HG03342 (cell line): ENCODE measurements at regions not wholly inside any gene's neighbourhood (a gene's known extent, or its start where the extent isn't known, plus 50 kb on each side); places are given as distances from the start of the nearest gene placed in this dataset.
A peak's percentile ranks its signal among the peaks of the same experiment; 100 is the strongest.
"Not testable (repeated sequence)": the region's sequence is repeated elsewhere in the genome, so short reads cannot be mapped to it uniquely, and the experiment has no call there.

Experiments used
- ATAC-seq: cut with Tn5 transposase; IDR thresholded peaks from one replicate; pipeline ENCODE4 v1.9.1; 2021; ENCODE audit warnings: mild to moderate bottlenecking, moderate library complexity; ENCODE audit not compliant: unreplicated experiment

DNA sequence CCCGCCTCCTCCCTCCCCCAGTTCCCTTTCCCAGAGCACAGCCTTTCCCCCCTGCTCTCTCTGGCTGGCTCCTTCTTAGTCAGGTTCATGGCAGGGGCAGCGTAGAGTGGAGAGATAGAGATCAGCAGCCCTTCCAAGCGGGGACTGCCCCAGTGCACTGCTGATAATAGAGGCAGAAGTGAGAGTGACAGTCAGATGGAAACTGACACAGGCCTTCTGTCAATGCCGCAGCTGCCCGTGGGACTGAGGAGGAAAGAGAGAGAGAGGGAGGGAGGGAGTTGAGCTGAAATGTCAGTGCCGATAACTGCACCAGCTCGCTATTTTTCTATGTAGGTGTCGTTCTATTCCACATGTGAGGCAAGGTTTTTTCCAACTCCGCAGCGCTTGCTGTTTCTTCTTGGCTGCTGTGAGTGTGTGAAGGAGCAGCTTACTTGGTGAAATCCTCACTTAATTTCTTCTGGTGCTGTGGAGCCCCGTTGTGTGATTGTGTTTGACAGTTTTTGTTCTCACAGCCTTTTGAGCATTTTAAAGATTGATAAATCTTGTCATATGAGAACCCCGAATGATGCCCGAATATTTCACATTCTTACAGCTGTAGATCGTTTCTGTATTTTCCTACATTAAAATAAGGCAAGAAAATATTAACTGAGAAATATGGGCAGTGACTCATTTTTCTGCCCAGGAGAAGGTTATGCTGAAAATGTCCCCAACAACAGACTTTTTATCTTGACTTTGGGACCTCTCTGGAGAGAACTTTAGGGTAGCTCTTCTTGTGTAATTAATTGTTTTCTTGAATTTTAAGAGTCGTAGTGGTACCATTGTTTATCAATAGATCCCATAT is 386.4 kb upstream of the MMS22L start:
- peak; percentile 99 for ATAC-seq

GRCh38 chr6:97674802-97675201 is 391.8 kb upstream of the MMS22L start:
- no peak for ATAC-seq

DNA sequence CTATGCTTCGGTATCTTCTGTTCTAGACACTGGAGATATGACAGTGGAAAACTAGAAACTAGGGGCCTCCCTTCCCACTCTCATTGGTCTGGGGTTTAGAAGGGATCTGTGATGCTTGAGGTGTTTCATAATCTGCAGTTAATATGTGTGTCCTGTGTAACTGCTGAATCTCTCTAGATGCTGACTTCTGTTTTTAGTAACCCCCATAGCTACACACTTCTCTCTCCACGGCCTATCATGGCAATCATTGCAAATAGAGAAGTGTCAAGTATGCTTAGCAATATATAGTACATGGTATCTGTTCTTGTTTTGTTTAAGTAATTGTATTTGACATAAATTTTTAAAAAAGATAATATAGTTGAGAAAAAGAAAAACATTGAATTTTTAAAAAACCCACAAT is 394.6 kb upstream of the MMS22L start:
- no peak for ATAC-seq

GRCh38 chr6:97687916-97688315 is 404.9 kb upstream of the MMS22L start:
- no peak for ATAC-seq

DNA sequence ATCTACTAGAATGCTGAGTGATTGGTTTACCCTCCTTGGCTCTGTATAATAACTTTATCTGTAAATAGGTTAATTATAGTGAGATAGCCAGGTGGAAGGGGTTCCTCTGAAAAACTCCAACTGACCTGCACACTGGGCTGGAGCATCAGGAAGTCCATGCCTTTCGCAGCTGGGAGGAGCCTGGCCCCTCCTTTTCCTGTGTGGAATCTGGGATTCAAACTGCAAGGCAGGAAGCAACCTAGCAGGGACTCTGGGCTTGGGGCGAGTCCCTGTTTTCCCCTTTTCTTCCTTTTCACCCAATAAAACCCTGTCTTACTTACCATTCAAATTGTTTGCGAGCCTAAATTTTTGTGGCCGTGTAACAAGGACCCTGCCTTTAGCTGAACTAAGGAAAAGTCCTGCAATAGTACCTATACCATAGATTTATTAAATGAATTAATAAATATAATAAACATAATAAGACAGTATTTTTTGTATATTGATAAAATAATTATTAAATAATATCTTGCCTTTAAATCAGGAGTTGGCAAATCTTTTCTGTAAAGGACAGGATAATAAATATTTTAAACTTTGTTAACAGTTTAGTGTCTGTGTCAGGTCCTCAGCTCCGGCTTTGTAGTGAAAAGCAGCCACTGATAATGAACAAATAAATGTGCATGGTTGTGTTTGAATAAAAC is 406.2 kb upstream of the MMS22L start:
- no peak for ATAC-seq

DNA sequence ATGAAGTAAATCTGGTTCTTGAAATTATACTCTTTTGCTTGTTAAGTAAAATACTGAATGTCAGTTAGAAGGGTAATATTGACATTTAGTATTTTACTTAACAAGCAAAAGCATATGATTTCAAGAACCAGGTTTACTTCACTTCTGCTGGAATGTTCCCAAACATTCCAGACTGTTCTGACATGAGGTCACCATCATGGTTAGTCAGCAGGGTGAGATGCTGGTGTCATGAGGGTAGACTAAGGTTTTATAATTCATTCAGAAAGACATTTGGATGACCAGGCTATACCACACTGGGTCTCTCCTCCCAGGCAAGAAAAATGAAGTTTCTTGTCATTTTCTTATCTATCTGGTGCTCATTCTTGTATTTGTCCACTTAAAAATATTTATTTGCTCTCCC is 414.4 kb upstream of the MMS22L start:
- ATAC-seq: no peak

DNA sequence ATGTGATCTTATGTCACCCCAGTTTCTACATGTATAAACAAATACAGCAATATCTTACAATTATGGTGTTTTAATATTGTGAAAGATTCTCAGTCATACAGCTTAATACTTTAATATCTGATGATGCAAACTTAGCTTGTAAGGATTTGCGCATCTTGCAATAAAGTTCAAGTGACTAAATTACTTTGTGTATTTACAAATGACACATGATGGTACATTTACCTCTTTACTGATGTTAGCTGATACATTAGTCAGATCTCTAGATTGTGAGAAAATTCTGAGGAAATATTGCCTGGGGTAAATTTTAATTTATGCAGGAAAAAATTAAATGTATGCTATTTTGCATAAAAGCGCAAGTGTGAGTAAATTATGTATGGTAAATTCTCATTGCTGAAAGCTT is 418.8 kb upstream of the MMS22L start:
- no peak for ATAC-seq

DNA sequence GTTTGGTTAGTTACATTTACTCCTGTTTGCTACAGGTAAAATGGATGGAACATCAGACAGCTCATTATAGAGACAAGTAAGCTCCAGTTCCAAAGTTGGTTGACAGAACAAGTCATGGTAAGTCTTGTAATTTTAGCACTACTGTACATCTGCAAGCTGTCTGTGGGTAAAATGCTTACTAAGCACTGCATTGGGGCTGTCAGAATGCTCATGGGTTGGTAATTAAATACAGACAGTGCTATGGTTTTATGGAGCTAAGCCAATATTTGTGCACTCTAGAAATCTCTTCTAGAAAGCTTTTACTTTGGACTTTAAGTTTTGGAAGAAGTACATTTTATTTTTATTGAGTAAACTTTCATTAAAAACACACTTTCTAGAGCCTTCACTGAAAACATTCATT is 419.2 kb upstream of the MMS22L start:
- no peak for ATAC-seq

DNA sequence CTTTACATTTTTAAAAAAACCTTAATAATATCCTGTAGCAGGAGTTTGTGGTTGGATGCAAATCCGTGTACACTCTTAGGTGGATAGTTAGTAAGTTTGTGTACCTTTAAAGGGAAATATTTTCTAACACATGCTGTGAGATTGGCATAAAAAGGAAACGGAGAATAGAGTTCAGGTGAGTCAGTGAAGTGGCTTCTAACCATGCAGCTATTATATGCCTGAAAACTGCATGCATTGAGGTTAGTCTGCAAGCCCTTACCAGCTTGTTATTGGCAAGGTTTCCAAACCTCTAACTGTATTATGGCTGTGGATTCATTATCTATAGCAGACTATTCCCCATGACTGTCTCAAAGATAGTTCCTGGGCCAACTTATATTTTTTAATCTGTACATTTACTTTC is 420.6 kb upstream of the MMS22L start:
- ATAC-seq: no peak

DNA sequence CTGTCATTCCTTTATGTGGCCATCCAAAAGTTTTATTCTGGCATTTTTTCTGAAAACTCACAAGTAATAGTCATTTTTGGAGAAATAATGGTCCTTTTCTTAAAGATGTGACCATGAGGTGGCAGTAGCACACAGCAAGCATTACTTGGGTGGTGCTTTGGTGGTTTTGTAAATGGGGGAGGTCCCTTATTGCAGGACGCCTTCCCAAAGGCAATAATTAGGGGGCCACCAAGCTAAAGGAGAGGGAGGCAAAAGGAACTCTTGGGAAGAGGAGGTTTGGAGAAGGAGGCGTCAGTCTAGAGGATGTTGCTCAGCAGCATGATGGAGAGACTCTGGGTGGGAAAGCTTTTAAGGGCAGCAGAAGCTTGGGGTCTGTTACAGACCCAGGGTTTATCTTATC is 422.6 kb upstream of the MMS22L start:
- no peak for ATAC-seq

DNA sequence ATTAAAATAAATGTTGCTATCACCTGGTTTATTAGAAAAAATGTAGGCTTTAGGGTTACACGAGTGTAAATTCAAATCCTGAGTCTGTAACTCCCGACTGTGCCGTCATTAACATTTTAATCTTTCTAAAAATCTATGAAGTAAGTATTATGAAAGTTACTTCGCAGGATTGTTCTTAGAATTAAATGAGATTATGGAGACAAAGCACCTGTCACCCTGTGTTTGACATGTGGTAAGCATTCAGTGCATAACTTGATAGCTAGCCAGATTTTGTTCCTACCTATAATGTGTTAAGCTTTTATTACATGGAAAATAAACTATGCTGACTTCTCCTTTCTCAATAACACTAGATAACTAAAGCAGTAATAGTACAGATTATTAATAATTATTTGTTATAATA is 429.7 kb upstream of the MMS22L start:
- ATAC-seq: no peak

GRCh38 chr6:97714772-97715171 is 431.8 kb upstream of the MMS22L start:
- no peak for ATAC-seq

GRCh38 chr6:97717086-97717485 is 434.1 kb upstream of the MMS22L start:
- no peak for ATAC-seq

GRCh38 chr6:97726378-97726777 is 443.4 kb upstream of the MMS22L start:
- no peak for ATAC-seq

DNA sequence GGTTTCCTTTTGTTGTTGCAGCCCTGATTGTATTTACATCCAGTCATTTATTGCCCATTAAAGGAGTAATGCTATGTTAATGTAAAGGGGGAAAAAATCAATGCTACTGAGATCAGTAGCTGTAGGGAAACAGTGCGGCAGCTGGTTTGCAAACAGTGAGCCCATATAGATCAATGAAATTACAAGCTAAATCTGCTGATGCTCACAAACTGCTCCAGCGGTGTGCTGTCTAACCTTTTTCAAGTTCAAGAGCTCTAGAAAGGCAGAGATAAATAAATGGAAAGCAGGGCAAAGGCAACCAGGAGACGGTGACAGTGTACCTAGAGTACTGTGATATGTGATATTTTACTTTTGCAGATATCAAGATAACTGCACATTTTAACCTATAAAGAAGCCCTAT is 449.0 kb upstream of the MMS22L start:
- no peak for ATAC-seq

- no peak for ATAC-seq
These were observed 474.6 kb upstream of the MMS22L start for GRCh38 chr6:97757575-97757974.

DNA sequence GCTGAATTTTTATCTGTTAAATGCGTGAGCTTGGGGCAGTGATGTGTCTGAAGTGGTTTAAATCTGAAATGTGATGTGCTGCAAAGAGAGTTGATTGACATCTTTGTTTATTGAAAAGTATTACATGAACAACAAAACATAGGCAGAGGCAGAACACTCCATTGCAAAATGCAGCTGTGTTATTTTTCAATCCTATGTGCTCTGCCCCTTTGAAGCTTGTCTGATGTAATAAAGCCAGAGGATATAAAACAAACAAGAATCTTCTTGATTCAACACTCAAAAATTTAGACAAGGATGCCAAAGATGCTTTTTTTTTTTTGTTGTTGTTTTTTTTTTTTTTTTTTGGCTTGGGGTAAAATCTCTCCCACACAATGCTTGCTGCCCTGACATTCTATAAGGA is 482.4 kb upstream of the MMS22L start:
- no peak for ATAC-seq

DNA sequence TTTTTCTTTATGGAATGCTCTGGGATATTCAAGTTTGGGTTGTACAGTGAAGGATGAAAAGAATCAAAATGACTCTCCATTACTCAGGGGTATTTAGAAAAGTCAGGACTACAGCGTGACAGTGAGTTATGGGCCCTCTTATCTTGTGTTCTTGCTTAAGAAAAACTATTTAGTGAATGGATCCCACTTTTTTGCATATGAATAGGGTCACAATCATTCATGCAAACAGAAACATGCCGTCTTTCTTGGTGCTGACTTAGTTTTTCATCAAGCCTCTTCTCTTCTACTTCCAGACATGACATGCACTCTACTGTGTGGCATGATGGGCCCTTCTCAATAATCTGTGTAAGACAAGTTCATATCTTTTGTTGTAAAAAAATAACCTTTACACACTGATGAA is 488.4 kb upstream of the MMS22L start:
- no peak for ATAC-seq

DNA sequence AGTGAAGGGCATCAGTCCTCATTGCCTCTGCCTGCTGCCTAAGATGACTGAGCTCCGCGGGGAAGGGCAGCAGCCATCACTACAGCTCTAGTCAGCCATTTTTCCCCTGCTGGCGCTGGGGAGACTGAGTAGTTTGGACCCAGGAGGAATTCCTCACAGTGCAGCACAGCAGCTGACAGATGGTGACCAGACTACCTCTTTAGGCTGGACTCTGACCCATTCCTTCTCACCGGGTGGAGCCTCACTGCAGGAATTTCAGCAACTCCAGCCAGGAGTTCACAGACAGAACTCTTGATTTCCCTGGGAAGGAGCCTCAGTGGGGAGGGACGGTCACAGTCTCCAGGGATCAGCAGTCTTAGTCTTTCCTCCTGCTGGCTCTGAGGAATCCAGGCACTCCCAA is 492.0 kb upstream of the MMS22L start:
- no peak for ATAC-seq

- ATAC-seq: no peak
These were observed 495.4 kb upstream of the MMS22L start for GRCh38 chr6:97778290-97779038.

GRCh38 chr6:97779039-97779766 is 496.2 kb upstream of the MMS22L start:
- ATAC-seq: not testable (repeated sequence)
